GM18499 (cell line): ENCODE measurements at regions not wholly inside any gene's neighbourhood (a gene's known extent, or its start where the extent isn't known, plus 50 kb on each side); places are given as distances from the start of the nearest gene placed in this dataset.

Experiments used
- ATAC-seq: cut with Tn5 transposase; IDR thresholded peaks from one replicate; pipeline ENCODE4 v1.9.1; 2021; ENCODE audit warnings: moderate number of reproducible peaks; ENCODE audit not compliant: insufficient read depth, unreplicated experiment

- ATAC-seq, result no peak
Observed at GRCh38 chr7:145331076-145331475, 495.2 kb upstream of the TPK1 start.

GRCh38 chr7:145327646-145328045, 491.8 kb upstream of the TPK1 start:
- ATAC-seq, result no peak

GRCh38 chr7:145324081-145324480, 488.2 kb upstream of the TPK1 start:
- no peak for ATAC-seq

- no peak for ATAC-seq
Observed at GRCh38 chr7:145313551-145313950, 477.7 kb upstream of the TPK1 start.

GRCh38 chr7:145293754-145294153, 457.9 kb upstream of the TPK1 start:
- ATAC-seq, result no peak

- ATAC-seq, result no peak
Observed at GRCh38 chr7:145293228-145293701, 457.4 kb upstream of the TPK1 start.

- no peak for ATAC-seq
Observed at GRCh38 chr7:145289384-145289783, 453.5 kb upstream of the TPK1 start.

- no peak for ATAC-seq
Observed at GRCh38 chr7:145276118-145276517, 440.3 kb upstream of the TPK1 start.

GRCh38 chr7:145269418-145270161, 433.7 kb upstream of the TPK1 start:
- ATAC-seq, result no peak

GRCh38 chr7:145265180-145265579, 429.3 kb upstream of the TPK1 start:
- ATAC-seq, result no peak

- ATAC-seq, result no peak
Observed at GRCh38 chr7:145263886-145264285, 428.0 kb upstream of the TPK1 start.

- no peak for ATAC-seq
Observed at GRCh38 chr7:145252031-145252430, 416.2 kb upstream of the TPK1 start.

GRCh38 chr7:145224775-145225174, 388.9 kb upstream of the TPK1 start:
- ATAC-seq, result no peak

GRCh38 chr7:145219461-145219860, 383.6 kb upstream of the TPK1 start:
- ATAC-seq, result no peak

GRCh38 chr7:145216866-145217265, 381.0 kb upstream of the TPK1 start:
- no peak for ATAC-seq

- no peak for ATAC-seq
Observed at GRCh38 chr7:145212050-145212449, 376.2 kb upstream of the TPK1 start.

- ATAC-seq, result no peak
Observed at GRCh38 chr7:145211211-145211610, 375.4 kb upstream of the TPK1 start.

- ATAC-seq, result no peak
Observed at GRCh38 chr7:145193951-145194350, 358.1 kb upstream of the TPK1 start.

GRCh38 chr7:145184956-145185355, 349.1 kb upstream of the TPK1 start:
- no peak for ATAC-seq

GRCh38 chr7:145183069-145183468, 347.2 kb upstream of the TPK1 start:
- no peak for ATAC-seq

GRCh38 chr7:145175366-145175765, 339.5 kb upstream of the TPK1 start:
- ATAC-seq, result no peak

- no peak for ATAC-seq
Observed at GRCh38 chr7:145169908-145170307, 334.1 kb upstream of the TPK1 start.
